ENCODE measurements at regions not wholly inside any gene's neighbourhood (a gene's known extent, or its start where the extent isn't known, plus 50 kb on each side); places are given as distances from the start of the nearest gene placed in this dataset.

DNA sequence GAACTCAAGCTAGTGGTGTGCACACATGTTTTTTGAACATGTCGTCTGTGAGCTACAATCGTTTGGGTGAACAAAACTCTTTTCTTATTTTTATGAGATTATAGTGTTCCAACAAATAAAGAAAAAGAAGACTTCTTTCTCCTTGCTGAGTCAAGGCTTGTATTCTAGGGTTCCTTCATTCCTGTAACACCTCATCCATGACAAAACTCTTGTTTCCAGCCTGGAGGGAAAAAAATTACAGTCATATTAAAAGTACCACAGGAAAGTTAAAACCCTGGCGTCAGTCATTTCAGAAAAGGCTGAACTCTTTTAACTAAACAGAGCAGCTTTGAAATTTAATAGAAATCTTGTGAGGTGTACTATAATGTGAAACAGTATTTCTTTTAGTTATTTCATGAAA is 79.2 kb upstream of the BOD1L1 start:
- H3K79me2 ChIP-seq (ENCODE audit: control insufficient read depth in 1 of 2, insufficient read depth in 2 of 2, low read length in 2 of 2) = no peaks in the 10 kb centered on the region
- H4K8ac ChIP-seq (ENCODE audit: extremely low read depth, insufficient read depth, low read length) = no peak overlapping the region
- no peak for DNase-seq (ENCODE audit: low read depth in 1 of 2, low spot score in 2 of 2)
- no peaks in the 10 kb centered on the region for H4K20me1 ChIP-seq (replicated peaks in 1 of 2; ENCODE audit: control insufficient read depth in 1 of 2, insufficient read depth in 2 of 2, low read length in 2 of 2)
- H3K79me1 ChIP-seq (ENCODE audit: low read depth, low read length) = no peaks in the 10 kb centered on the region
- H2BK15ac ChIP-seq (ENCODE audit: low read length) = no peak overlapping the region
- H2BK20ac ChIP-seq (ENCODE audit: low read length) = no peak overlapping the region
- no peaks in the 10 kb centered on the region for H3K27me3 ChIP-seq (replicated peaks in 1 of 4; ENCODE audit: control insufficient read depth in 3 of 4, extremely low read depth in 1 of 4, insufficient read depth in 3 of 4, low read length in 3 of 4)
- H2BK120ac ChIP-seq (replicated peaks; ENCODE audit: low read depth, low read length) = no peak overlapping the region
- no peaks in the 10 kb centered on the region for H3K9me3 ChIP-seq (ENCODE audit: insufficient read depth in 2 of 2, low read depth in 1 of 2, low read length in 1 of 2)
- FAIRE-seq = no peak
- no peak overlapping the region for H3K23ac ChIP-seq (ENCODE audit: insufficient read length)
- no peak overlapping the region for H2BK12ac ChIP-seq (ENCODE audit: low read depth, low read length)
- no peaks in the 10 kb centered on the region for H3K36me3 ChIP-seq (ENCODE audit: control insufficient read depth in 2 of 4, insufficient read depth in 4 of 4, low read length in 3 of 4)
- H3K27ac ChIP-seq (ENCODE audit: low read depth, low read length) = no peak overlapping the region
- no peak overlapping the region for H3K56ac ChIP-seq (replicated peaks; ENCODE audit: insufficient read length, low read depth, low read length)
- CTCF ChIA-PET (ENCODE audit: partially characterized antibody) = interaction anchor here (1.5 kb wide), 1 partner anchor 49 kb away, joined by 3 read pairs; no protein-coding TSS in a partner anchor
- H3K23me2 ChIP-seq (ENCODE audit: low read depth, low read length) = no peaks in the 10 kb centered on the region
- POLR2A ChIA-PET (ENCODE audit: partially characterized antibody) = no interaction called here
- H2AK5ac ChIP-seq (ENCODE audit: low read depth, low read length) = no peak overlapping the region
- no peaks in the 10 kb centered on the region for H3K4me1 ChIP-seq (replicated peaks in 1 of 4; ENCODE audit: control insufficient read depth in 3 of 4, insufficient read depth in 4 of 4, low read length in 3 of 4)
- H2BK5ac ChIP-seq (ENCODE audit: low read depth, low read length) = no peak overlapping the region
- no peak overlapping the region for H3K4me3 ChIP-seq (ENCODE audit: extremely low read depth in 1 of 4, insufficient read depth in 2 of 4, low read depth in 3 of 4, low read length in 4 of 4)
- no peak overlapping the region for H4K5ac ChIP-seq (ENCODE audit: insufficient read length, low read depth, low read length)
- H2AFZ ChIP-seq (ENCODE audit: low read length) = no peak overlapping the region
- no peak overlapping the region for H3K14ac ChIP-seq (ENCODE audit: insufficient read length)
- H3K9ac ChIP-seq (replicated peaks in 1 of 4; ENCODE audit: extremely low read depth in 1 of 4, low read depth in 3 of 4, low read length in 3 of 4) = no peak overlapping the region
- H3K4ac ChIP-seq (replicated peaks; ENCODE audit: insufficient read length, low read depth, low read length) = no peak overlapping the region
- 83% methylated on average over 3 of the region's 3 CpGs; no CpG with 5 or more reads in 1 of the 2 experiments for WGBS, 2 experiments (ENCODE audit: extremely low coverage in 1 of 2, insufficient coverage in 1 of 2, insufficient read length in 1 of 2, insufficient replicate concordance in 2 of 2, low coverage in 1 of 2, low lambda C conversion rate in 2 of 2, missing lambda C conversion rate in 1 of 2)
- no peak overlapping the region for H3K4me2 ChIP-seq (ENCODE audit: insufficient read depth in 1 of 2, low read depth in 2 of 2, low read length in 2 of 2)
- H3K18ac ChIP-seq (ENCODE audit: extremely low read depth, low read length) = no peak overlapping the region
- H4K91ac ChIP-seq (replicated peaks; ENCODE audit: insufficient read length, low read length) = no peak overlapping the region
- TF ChIP-seq RAD21 (IDR thresholded peaks at IDR 0.05 in 1 of 2, conservative IDR thresholded peaks at IDR 0.05 in 1 of 2; ENCODE audit: low read depth in 2 of 2, low read length in 2 of 2) (no peak), ATF3 (IDR thresholded peaks at IDR 0.05; ENCODE audit: insufficient read depth, low read depth, low read length) (no peak), SIX5 (IDR thresholded peaks at IDR 0.05; ENCODE audit: low read depth, low read length) (no peak), CTBP2 (IDR thresholded peaks at IDR 0.05; ENCODE audit: borderline replicate concordance, insufficient read depth, insufficient read length, low read length) (no peak), POLR2A (IDR thresholded peaks at IDR 0.05; ENCODE audit: control extremely low read depth in 1 of 2, low read depth in 2 of 2, low read length in 2 of 2) (no peak), SAP30 (IDR thresholded peaks at IDR 0.05; ENCODE audit: insufficient read depth, insufficient replicate concordance, low read length) (no peak), ZNF274 (IDR thresholded peaks at IDR 0.05; ENCODE audit: borderline replicate concordance, extremely low read depth, low read length) (no peak), EGR1 (IDR thresholded peaks at IDR 0.05; ENCODE audit: borderline replicate concordance, low read depth, low read length) (no peak), KDM1A (IDR thresholded peaks at IDR 0.05; ENCODE audit: borderline replicate concordance, low read length) (no peak)
- TF ChIP-seq, protein P1, sequence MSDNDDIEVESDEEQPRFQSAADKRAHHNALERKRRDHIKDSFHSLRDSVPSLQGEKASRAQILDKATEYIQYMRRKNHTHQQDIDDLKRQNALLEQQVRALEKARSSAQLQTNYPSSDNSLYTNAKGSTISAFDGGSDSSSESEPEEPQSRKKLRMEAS (IDR thresholded peaks at IDR 0.05) = no peak

Measured in H1 (cell line).